Astrocyte of the spinal cord (primary cell): ENCODE measurements at regions not wholly inside any gene's neighbourhood (a gene's known extent, or its start where the extent isn't known, plus 50 kb on each side); places are given as distances from the start of the nearest gene placed in this dataset.

ENCODE experiments used
- DNase-seq: peaks from one replicate; pipeline ENCODE4 v3.0.0; 2011; ENCODE audit warnings: low read depth, low spot score
- H3K4me3 ChIP-seq: 2 replicates; pipeline ENCODE4 v1.5.1; 2011; ENCODE audit warnings: low read depth, mild to moderate bottlenecking, low read length, moderate library complexity
- CTCF ChIP-seq: IDR thresholded peaks from 2 replicates; pipeline ENCODE4 v1.5.1; 2012; ENCODE audit warnings: low read depth, mild to moderate bottlenecking, low read length, inconsistent platforms
- in situ Hi-C: cut with HindIII; loops from 2 replicates; pipeline ENCODE4 v1.10.0; 2017; ENCODE audit warnings: low sequenced_read_pairs

GRCh38 chr17:73984941-73985340 lies 218.5 kb upstream of the RPL38 start:
- in situ Hi-C loops, result no loop called here
- no peak for TF ChIP-seq CTCF
- no peak for DNase-seq
- H3K4me3 ChIP-seq, result no peak overlapping the region

GRCh38 chr17:73985466-73986015 lies 217.9 kb upstream of the RPL38 start:
- no peak for TF ChIP-seq CTCF
- DNase-seq, result no peak
- in situ Hi-C loops, result no loop called here
- no peak overlapping the region for H3K4me3 ChIP-seq

- TF ChIP-seq CTCF, result no peak
- DNase-seq, result no peak
- in situ Hi-C loops, result no loop called here
- H3K4me3 ChIP-seq, result no peak overlapping the region
Observed at GRCh38 chr17:73986641-73987177, 216.8 kb upstream of the RPL38 start.

GRCh38 chr17:73987395-73987794 lies 216.1 kb upstream of the RPL38 start:
- no peak overlapping the region for H3K4me3 ChIP-seq
- TF ChIP-seq CTCF, result no peak
- in situ Hi-C loops, result no loop called here
- DNase-seq, result no peak

- TF ChIP-seq CTCF, result no peak
- in situ Hi-C loops, result no loop called here
- no peak overlapping the region for H3K4me3 ChIP-seq
- DNase-seq, result no peak
Observed at GRCh38 chr17:73987845-73988509, 215.5 kb upstream of the RPL38 start.

GRCh38 chr17:73989671-73990070 lies 213.8 kb upstream of the RPL38 start:
- no peak for TF ChIP-seq CTCF
- no peak overlapping the region for H3K4me3 ChIP-seq
- in situ Hi-C loops, result no loop called here
- no peak for DNase-seq
